Caco-2 (cell line): ENCODE measurements at regions not wholly inside any gene's neighbourhood (a gene's known extent, or its start where the extent isn't known, plus 50 kb on each side); places are given as distances from the start of the nearest gene placed in this dataset.

ENCODE experiments used
- BruUV-seq: library from RNA; stranded (reverse); fragments of 400-500 nt; replicated peaks from 2 replicates; lab custom pipeline; 2021; lab: Mats Ljungman, UMichigan
- CTCF ChIA-PET: fragments of 300-600 bp; sonication (Branson Sonifier 250); formaldehyde crosslinking; loops from one replicate; lab custom pipeline; 2022; ENCODE audit warnings: antibody characterized with exemption; lab: Charles Lee
- POLR2A ChIA-PET: fragments of 300-600 bp; sonication (Branson Sonifier 250); formaldehyde crosslinking; loops from one replicate; lab custom pipeline; 2022; ENCODE audit warnings: antibody characterized with exemption; lab: Charles Lee
- DNase-seq, 2 experiments: peaks; one replicate each; pipeline versions ENCODE4 v3.0.0 to v3.0.0-alpha.2; 2020 to 2022
- H3K27me3 ChIP-seq: replicated peaks from 2 replicates; pipeline ENCODE4 v1.6.0; 2011; ENCODE audit warnings: low read length; ENCODE audit not compliant: control insufficient read depth, insufficient read depth
- H3K36me3 ChIP-seq: 2 replicates; pipeline ENCODE4 v1.5.1; 2011; ENCODE audit warnings: low read length; ENCODE audit not compliant: control insufficient read depth, insufficient read depth
- H3K4me1 ChIP-seq: fragments of 250-450 bp; sonication (Bioruptor Pico); 2 replicates; pipeline ENCODE4 v1.5.1; 2020; ENCODE audit warnings: mild to moderate bottlenecking
- H3K4me3 ChIP-seq: 2 replicates; pipeline ENCODE4 v1.5.1; 2011; ENCODE audit warnings: low read depth, mild to moderate bottlenecking, control low read depth, low read length
- H3K9me3 ChIP-seq: fragments of 250-450 bp; sonication (Bioruptor Pico); 2 replicates; pipeline ENCODE4 v1.5.1; 2020; ENCODE audit warnings: mild to moderate bottlenecking, moderate library complexity
- H3K27ac Mint-ChIP-seq: one replicate; pipeline ENCODE4 v1.8.0; 2022; ENCODE audit warnings: mixed read lengths; ENCODE audit not compliant: unreplicated experiment
- H3K27me3 Mint-ChIP-seq: one replicate; pipeline ENCODE4 v1.8.0; 2022; ENCODE audit warnings: mixed read lengths; ENCODE audit not compliant: insufficient read depth, unreplicated experiment
- H3K36me3 Mint-ChIP-seq: one replicate; pipeline ENCODE4 v1.8.0; 2022; ENCODE audit warnings: mild to moderate bottlenecking, mixed read lengths; ENCODE audit not compliant: insufficient read depth, unreplicated experiment
- H3K4me1 Mint-ChIP-seq: one replicate; pipeline ENCODE4 v1.8.0; 2022; ENCODE audit warnings: low read depth, mixed read lengths; ENCODE audit not compliant: unreplicated experiment
- H3K4me3 Mint-ChIP-seq: one replicate; pipeline ENCODE4 v1.8.0; 2022; ENCODE audit warnings: mild to moderate bottlenecking, moderate library complexity, mixed read lengths; ENCODE audit not compliant: unreplicated experiment
- H3K9me3 Mint-ChIP-seq: one replicate; pipeline ENCODE4 v1.8.0; 2022; ENCODE audit warnings: mixed read lengths; ENCODE audit not compliant: unreplicated experiment
- intact Hi-C: fragments of 100-400 bp; cut with micrococcal nuclease; formaldehyde crosslinking; loops from one replicate; pipeline ENCODE4 v1.10.0; 2022; ENCODE audit not compliant: unreplicated experiment
- TF ChIP-seq, protein P1 (sequence below), 2 experiments: fragments of 200-600 bp in 1 of 2; IDR thresholded peaks; 1 replicate in 1 of 2; 2 replicates in 1 of 2; pipeline versions ENCODE4 v1.5.1 to v1.8.0; 2011 to 2022; ENCODE audit warnings: antibody characterized with exemption in 1 of 2, control low read depth in 1 of 2, inconsistent platforms in 1 of 2, low read depth in 1 of 2, low read length in 1 of 2, mild to moderate bottlenecking in 1 of 2, moderate library complexity in 1 of 2; ENCODE audit not compliant: insufficient read depth in 1 of 2, severe bottlenecking in 1 of 2, unreplicated experiment in 1 of 2

DNA sequence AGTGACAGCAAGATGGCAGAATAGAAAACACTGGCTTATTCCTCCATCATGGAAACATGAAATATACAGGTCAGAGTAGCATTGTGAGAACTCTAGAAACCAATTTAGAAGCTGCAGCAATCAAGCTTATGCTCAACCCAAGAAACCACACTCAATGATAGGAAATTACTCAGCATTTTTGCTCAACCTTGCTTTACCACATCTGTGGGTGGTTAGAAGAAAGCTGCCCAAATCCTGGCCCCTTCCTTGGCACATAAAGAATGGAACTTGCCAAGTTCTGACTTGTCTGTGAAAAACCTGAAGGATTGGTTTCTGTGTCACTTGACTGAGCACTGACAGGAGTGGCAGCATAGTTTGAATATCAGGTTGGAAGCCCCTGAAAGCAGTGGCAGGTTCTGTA, 108.0 kb upstream of the MOCS1 start:
- TF ChIP-seq, protein P1, sequence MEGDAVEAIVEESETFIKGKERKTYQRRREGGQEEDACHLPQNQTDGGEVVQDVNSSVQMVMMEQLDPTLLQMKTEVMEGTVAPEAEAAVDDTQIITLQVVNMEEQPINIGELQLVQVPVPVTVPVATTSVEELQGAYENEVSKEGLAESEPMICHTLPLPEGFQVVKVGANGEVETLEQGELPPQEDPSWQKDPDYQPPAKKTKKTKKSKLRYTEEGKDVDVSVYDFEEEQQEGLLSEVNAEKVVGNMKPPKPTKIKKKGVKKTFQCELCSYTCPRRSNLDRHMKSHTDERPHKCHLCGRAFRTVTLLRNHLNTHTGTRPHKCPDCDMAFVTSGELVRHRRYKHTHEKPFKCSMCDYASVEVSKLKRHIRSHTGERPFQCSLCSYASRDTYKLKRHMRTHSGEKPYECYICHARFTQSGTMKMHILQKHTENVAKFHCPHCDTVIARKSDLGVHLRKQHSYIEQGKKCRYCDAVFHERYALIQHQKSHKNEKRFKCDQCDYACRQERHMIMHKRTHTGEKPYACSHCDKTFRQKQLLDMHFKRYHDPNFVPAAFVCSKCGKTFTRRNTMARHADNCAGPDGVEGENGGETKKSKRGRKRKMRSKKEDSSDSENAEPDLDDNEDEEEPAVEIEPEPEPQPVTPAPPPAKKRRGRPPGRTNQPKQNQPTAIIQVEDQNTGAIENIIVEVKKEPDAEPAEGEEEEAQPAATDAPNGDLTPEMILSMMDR (IDR thresholded peaks at IDR 0.05; ENCODE audit: insufficient read depth in 1 of 2, low read depth in 1 of 2, low read length in 1 of 2, severe bottlenecking in 1 of 2, unreplicated experiment in 1 of 2) = no peak
- Mint-ChIP-seq H3K27ac (no peak overlapping the region), H3K36me3 (no peaks in the 10 kb centered on the region), H3K4me3 (no peak overlapping the region), H3K9me3 (peaks cover 16% of the 10 kb centered on the region), H3K27me3 (peaks cover 8% of the 10 kb centered on the region), H3K4me1 (no peaks in the 10 kb centered on the region)
- no peak overlapping the region for H3K4me3 ChIP-seq
- CTCF ChIA-PET = no interaction called here
- no peak for DNase-seq
- no TSS peak for BruUV-seq
- no peaks in the 10 kb centered on the region for H3K36me3 ChIP-seq
- H3K9me3 ChIP-seq = no peaks in the 10 kb centered on the region
- no peaks in the 10 kb centered on the region for H3K27me3 ChIP-seq
- intact Hi-C loops = no loop called here
- POLR2A ChIA-PET = no interaction called here
- no peaks in the 10 kb centered on the region for H3K4me1 ChIP-seq

DNA sequence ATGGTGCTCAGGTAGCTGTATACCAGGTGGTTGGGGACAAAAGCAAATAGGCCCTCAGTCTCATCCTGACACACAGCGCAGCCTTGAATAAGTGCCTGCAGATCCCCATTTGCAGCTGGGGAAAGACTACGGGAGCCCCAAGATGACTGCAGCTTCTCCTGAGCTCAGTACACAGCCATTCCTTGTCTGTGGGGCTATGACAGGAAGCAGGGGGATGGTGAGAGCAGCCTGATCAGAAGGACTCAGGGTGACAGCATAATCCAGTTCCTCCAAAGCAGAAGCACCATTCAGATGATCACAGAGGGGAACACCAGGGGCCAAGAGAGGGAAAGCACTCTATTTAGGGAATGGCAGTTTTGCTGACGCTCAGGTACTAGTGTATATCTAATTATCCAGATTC, 104.8 kb upstream of the MOCS1 start:
- intact Hi-C loops = no loop called here
- TF ChIP-seq, protein P1 (IDR thresholded peaks at IDR 0.05; ENCODE audit: insufficient read depth in 1 of 2, low read depth in 1 of 2, low read length in 1 of 2, severe bottlenecking in 1 of 2, unreplicated experiment in 1 of 2) = no peak
- DNase-seq = no peak
- Mint-ChIP-seq H3K4me3 (no peak overlapping the region), H3K27ac (no peak overlapping the region), H3K27me3 (peaks cover 9% of the 10 kb centered on the region), H3K36me3 (no peaks in the 10 kb centered on the region), H3K4me1 (no peaks in the 10 kb centered on the region), H3K9me3 (peaks cover 16% of the 10 kb centered on the region)
- BruUV-seq = no TSS peak
- Histone ChIP-seq H3K9me3 (no peaks in the 10 kb centered on the region), H3K4me3 (no peak overlapping the region), H3K36me3 (no peaks in the 10 kb centered on the region), H3K4me1 (no peaks in the 10 kb centered on the region; the same call in 1 of the 2 replicates), H3K27me3 (no peaks in the 10 kb centered on the region)
- CTCF ChIA-PET = no interaction called here
- POLR2A ChIA-PET = no interaction called here

DNA sequence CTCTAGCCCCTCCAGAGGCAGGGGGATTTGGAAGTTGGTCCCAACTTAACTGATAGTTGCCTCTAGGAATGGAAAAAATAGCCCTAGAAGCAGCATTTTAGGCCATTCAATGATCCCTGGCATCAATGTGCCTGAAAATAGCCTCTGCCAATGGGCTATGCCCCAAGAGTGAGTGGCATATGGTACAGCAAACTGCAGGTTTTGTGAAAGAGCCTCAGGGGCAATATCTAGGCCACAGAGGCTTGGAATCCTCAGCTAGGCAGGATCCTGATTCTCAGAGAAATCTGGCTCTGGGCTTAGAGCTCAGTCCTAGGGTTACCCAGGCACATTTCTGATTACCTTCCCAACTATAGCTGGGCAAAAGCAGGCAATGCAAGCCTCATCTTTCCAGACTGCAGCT, 104.4 kb upstream of the MOCS1 start:
- Histone ChIP-seq H3K36me3 (no peaks in the 10 kb centered on the region), H3K9me3 (no peaks in the 10 kb centered on the region), H3K27me3 (no peaks in the 10 kb centered on the region), H3K4me3 (no peak overlapping the region), H3K4me1 (no peaks in the 10 kb centered on the region; the same call in 1 of the 2 replicates)
- POLR2A ChIA-PET = no interaction called here
- Mint-ChIP-seq H3K4me1 (no peaks in the 10 kb centered on the region), H3K36me3 (no peaks in the 10 kb centered on the region), H3K27ac (no peak overlapping the region), H3K27me3 (peaks cover 6% of the 10 kb centered on the region), H3K4me3 (no peak overlapping the region), H3K9me3 (peaks cover 16% of the 10 kb centered on the region)
- CTCF ChIA-PET = no interaction called here
- no peak for DNase-seq
- TF ChIP-seq, protein P1 (IDR thresholded peaks at IDR 0.05; ENCODE audit: insufficient read depth in 1 of 2, low read depth in 1 of 2, low read length in 1 of 2, severe bottlenecking in 1 of 2, unreplicated experiment in 1 of 2) = no peak
- no TSS peak for BruUV-seq
- intact Hi-C loops = no loop called here
